Keratinocyte (primary cell): ENCODE measurements at regions not wholly inside any gene's neighbourhood (a gene's known extent, or its start where the extent isn't known, plus 50 kb on each side); places are given as distances from the start of the nearest gene placed in this dataset.

Experiments used
- DNase-seq: peaks from one replicate; pipeline ENCODE4 v3.0.0-alpha.2; 2011; ENCODE audit warnings: low read depth, missing footprints, low spot score
- FAIRE-seq: peaks from 2 replicates; lab custom pipeline; 2011; peaks lifted over from hg19 to GRCh38; lab: Jason Lieb, UNC
- H2AFZ ChIP-seq: 2 replicates; pipeline ENCODE4 v1.6.0; 2012; ENCODE audit warnings: low read length, control low read depth, inconsistent platforms; ENCODE audit not compliant: control insufficient read depth
- H3K27ac ChIP-seq: 2 replicates; pipeline ENCODE4 v1.5.1; 2011; ENCODE audit warnings: low read length; ENCODE audit not compliant: control insufficient read depth, insufficient read depth
- H3K27me3 ChIP-seq: 3 replicates; pipeline ENCODE4 v1.6.0; 2011; ENCODE audit warnings: low read length; ENCODE audit not compliant: control insufficient read depth, insufficient read depth; ENCODE audit errors: extremely low read depth
- H3K36me3 ChIP-seq, 2 experiments: 2 replicates in 1 of 2; 3 replicates in 1 of 2; pipeline ENCODE4 v1.5.1; 2011; ENCODE audit warnings: low read length in 2 of 2, mild to moderate bottlenecking in 1 of 2; ENCODE audit not compliant: control insufficient read depth in 2 of 2, insufficient read depth in 2 of 2; ENCODE audit errors: extremely low read depth in 1 of 2
- H3K4me1 ChIP-seq: 3 replicates; pipeline ENCODE4 v1.5.1; 2011; ENCODE audit warnings: low read length; ENCODE audit not compliant: control insufficient read depth, insufficient read depth; ENCODE audit errors: extremely low read depth
- H3K4me2 ChIP-seq: 3 replicates; pipeline ENCODE4 v1.6.0; 2011; ENCODE audit warnings: low read depth, low read length; ENCODE audit not compliant: control insufficient read depth, insufficient read depth; ENCODE audit errors: extremely low read depth
- H3K4me3 ChIP-seq, 3 experiments: fragments of 200-600 bp in 1 of 3; sonication (generic) in 1 of 3; 2 replicates in 2 of 3; 3 replicates in 1 of 3; pipeline ENCODE4 v1.5.1; 2011 to 2016; ENCODE audit warnings: low read length in 3 of 3, mild to moderate bottlenecking in 3 of 3, control low read depth in 2 of 3, inconsistent platforms in 1 of 3, low read depth in 1 of 3, mixed read lengths in 1 of 3, mixed run types in 1 of 3, moderate library complexity in 1 of 3; ENCODE audit not compliant: control insufficient read depth in 2 of 3, insufficient read depth in 2 of 3; ENCODE audit errors: extremely low read depth in 1 of 3
- H3K79me2 ChIP-seq: 2 replicates; pipeline ENCODE4 v1.6.0; 2012; ENCODE audit warnings: low read length; ENCODE audit not compliant: control insufficient read depth, insufficient read depth
- H3K9ac ChIP-seq: 3 replicates; pipeline ENCODE4 v1.6.0; 2011; ENCODE audit warnings: low read length; ENCODE audit not compliant: control insufficient read depth, insufficient read depth; ENCODE audit errors: extremely low read depth
- H3K9me1 ChIP-seq: 3 replicates; pipeline ENCODE4 v1.6.0; 2011; ENCODE audit warnings: low read length; ENCODE audit not compliant: control insufficient read depth, insufficient read depth; ENCODE audit errors: extremely low read depth
- H3K9me3 ChIP-seq: 2 replicates; pipeline ENCODE4 v1.5.1; 2012; ENCODE audit warnings: low read depth, low read length; ENCODE audit not compliant: control insufficient read depth
- H4K20me1 ChIP-seq: 3 replicates; pipeline ENCODE4 v1.6.0; 2011; ENCODE audit warnings: low read length; ENCODE audit not compliant: control insufficient read depth, insufficient read depth; ENCODE audit errors: extremely low read depth
- EZH2 ChIP-seq: IDR thresholded peaks from one replicate; pipeline ENCODE4 v1.6.1; 2012; ENCODE audit warnings: inconsistent platforms, mild to moderate bottlenecking, low read length, moderate library complexity
- dilution Hi-C: fragments of 300-500 bp; cut with MboI; formaldehyde crosslinking; loops from one replicate; pipeline ENCODE4 v1.7.0; 2020; ENCODE audit warnings: low sequenced_read_pairs; ENCODE audit not compliant: extremely low pct_ligation_motif_present
- TF ChIP-seq, protein P1 (sequence below), 3 experiments: IDR thresholded peaks in 1 of 3; conservative IDR thresholded peaks in 1 of 3; optimal IDR thresholded peaks in 1 of 3; 2 replicates in 2 of 3; 3 replicates in 1 of 3; pipeline versions ENCODE3 to v1.5.1; 2011; ENCODE audit warnings: low read length in 3 of 3, mild to moderate bottlenecking in 3 of 3, moderate library complexity in 2 of 3, control low read depth in 1 of 3, inconsistent platforms in 1 of 3; ENCODE audit not compliant: insufficient read depth in 2 of 3; ENCODE audit errors: extremely low read depth in 1 of 3

DNA sequence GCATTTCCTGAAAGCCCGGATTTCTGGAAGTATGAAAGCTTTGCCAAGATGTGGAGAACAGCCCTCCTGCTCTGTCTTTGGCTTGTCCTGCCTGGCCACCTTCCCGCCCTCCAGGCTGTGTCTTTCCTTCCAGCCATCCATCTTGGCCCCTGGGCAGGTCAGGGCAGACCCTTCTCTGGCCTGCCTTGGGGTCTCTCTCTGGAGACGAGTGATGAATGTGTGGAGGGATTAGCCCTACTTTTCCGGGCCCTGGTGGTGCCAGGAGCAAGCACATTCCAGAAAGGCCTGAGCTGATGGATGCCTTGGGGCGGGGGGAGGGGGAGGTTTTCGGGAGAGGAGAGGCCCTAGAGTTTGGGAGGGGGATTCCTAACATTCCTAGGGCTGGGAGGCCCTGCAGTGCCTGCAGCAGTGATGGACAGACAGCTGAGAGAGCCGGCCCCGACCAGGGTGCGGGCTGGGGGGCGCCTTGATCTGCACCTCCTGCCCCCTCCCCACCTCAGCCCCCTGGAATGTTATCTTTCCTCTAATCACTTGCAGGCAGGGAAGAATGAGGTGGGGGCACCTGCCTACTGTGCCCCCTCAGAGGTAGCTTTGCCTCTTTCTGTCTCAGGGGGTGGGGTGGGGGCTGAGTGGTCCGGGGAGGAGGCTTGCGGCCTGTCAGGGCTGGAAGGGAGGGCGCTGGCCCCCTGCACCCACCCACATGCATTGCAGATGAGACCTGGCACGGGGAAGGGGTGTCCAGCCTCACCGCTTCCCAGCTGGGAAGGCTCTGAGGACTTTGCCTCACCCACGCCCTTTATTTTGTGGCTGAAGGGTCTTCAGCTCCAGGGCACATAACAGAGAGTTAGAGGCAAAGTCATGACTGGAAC lies 156.2 kb downstream of the DDX1 start:
- H3K79me2 ChIP-seq = no peaks in the 10 kb centered on the region
- DNase-seq (no peak), FAIRE-seq (no peak)
- TF ChIP-seq, protein P1, sequence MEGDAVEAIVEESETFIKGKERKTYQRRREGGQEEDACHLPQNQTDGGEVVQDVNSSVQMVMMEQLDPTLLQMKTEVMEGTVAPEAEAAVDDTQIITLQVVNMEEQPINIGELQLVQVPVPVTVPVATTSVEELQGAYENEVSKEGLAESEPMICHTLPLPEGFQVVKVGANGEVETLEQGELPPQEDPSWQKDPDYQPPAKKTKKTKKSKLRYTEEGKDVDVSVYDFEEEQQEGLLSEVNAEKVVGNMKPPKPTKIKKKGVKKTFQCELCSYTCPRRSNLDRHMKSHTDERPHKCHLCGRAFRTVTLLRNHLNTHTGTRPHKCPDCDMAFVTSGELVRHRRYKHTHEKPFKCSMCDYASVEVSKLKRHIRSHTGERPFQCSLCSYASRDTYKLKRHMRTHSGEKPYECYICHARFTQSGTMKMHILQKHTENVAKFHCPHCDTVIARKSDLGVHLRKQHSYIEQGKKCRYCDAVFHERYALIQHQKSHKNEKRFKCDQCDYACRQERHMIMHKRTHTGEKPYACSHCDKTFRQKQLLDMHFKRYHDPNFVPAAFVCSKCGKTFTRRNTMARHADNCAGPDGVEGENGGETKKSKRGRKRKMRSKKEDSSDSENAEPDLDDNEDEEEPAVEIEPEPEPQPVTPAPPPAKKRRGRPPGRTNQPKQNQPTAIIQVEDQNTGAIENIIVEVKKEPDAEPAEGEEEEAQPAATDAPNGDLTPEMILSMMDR (optimal IDR thresholded peaks at IDR 0.05 in 1 of 3, IDR thresholded peaks at IDR 0.05 in 1 of 3, conservative IDR thresholded peaks at IDR 0.05 in 1 of 3; ENCODE audit: extremely low read depth in 1 of 3, insufficient read depth in 2 of 3, low read length in 3 of 3) = no peak
- TF ChIP-seq EZH2 = no peak
- no peaks in the 10 kb centered on the region for H3K36me3 ChIP-seq
- H3K4me2 ChIP-seq = no peak overlapping the region
- H3K9me1 ChIP-seq = no peaks in the 10 kb centered on the region
- no peaks in the 10 kb centered on the region for H3K9me3 ChIP-seq
- no peak overlapping the region for H3K27ac ChIP-seq
- no peaks in the 10 kb centered on the region for H3K27me3 ChIP-seq
- H2AFZ ChIP-seq = no peak overlapping the region
- H3K9ac ChIP-seq = no peak overlapping the region
- dilution Hi-C loops = no loop called here
- H3K4me3 ChIP-seq = no peak overlapping the region
- no peaks in the 10 kb centered on the region for H4K20me1 ChIP-seq
- no peaks in the 10 kb centered on the region for H3K4me1 ChIP-seq

- DNase-seq (no peak), FAIRE-seq (no peak)
Measured at GRCh38 chr2:15748736-15749323, 157.2 kb downstream of the DDX1 start.

More at GRCh38 chr2:15748736-15749323, 157.2 kb downstream of the DDX1 start:
- Histone ChIP-seq H3K4me3 (no peak overlapping the region), H3K36me3 (no peaks in the 10 kb centered on the region), H3K9me1 (no peaks in the 10 kb centered on the region), H3K4me1 (no peaks in the 10 kb centered on the region), H3K27ac (no peak overlapping the region), H3K9ac (no peak overlapping the region), H3K79me2 (no peaks in the 10 kb centered on the region), H4K20me1 (no peaks in the 10 kb centered on the region), H3K9me3 (no peaks in the 10 kb centered on the region), H3K4me2 (no peak overlapping the region), H3K27me3 (no peaks in the 10 kb centered on the region), H2AFZ (no peak overlapping the region)
- TF ChIP-seq, protein P1 (optimal IDR thresholded peaks at IDR 0.05 in 1 of 3, IDR thresholded peaks at IDR 0.05 in 1 of 3, conservative IDR thresholded peaks at IDR 0.05 in 1 of 3; ENCODE audit: extremely low read depth in 1 of 3, insufficient read depth in 2 of 3, low read length in 3 of 3) = peak; percentile 41 to 74 (median 65)
- TF ChIP-seq EZH2 = no peak
- dilution Hi-C loops = no loop called here
